ENCODE measurements at regions not wholly inside any gene's neighbourhood (a gene's known extent, or its start where the extent isn't known, plus 50 kb on each side); places are given as distances from the start of the nearest gene placed in this dataset.

DNA sequence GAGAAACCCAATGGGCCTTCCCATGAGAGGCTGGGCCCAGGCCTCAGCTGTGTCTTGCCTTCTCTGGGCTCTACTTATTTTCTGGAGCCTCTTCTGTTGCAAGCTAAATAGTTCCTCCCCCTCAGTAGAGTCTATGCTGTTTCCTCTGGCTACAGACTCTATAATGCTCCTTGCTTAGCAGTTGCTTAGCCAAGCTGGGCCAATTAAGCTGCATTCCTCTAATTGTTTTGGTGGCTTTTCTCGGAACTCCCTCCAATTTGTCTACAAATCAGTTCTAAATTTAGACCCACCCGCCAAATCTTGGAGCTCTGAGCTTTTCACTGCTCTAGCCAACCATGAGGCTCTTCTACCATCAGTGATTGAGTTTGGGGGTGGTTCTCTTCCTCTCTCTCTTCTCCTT lies 302.7 kb upstream of the ASIC2 start:
- Histone ChIP-seq H3K4me3 (ENCODE audit: low read depth in 1 of 3, low read length in 3 of 3) (no peak overlapping the region), H3K36me3 (ENCODE audit: control insufficient read depth in 4 of 4, insufficient read depth in 3 of 4, low read depth in 1 of 4, low read length in 3 of 4) (no peaks in the 10 kb centered on the region), H3K27me3 (ENCODE audit: control insufficient read depth in 4 of 4, insufficient read depth in 4 of 4, low read length in 3 of 4) (peaks cover 0 to 19% (median 0%) of the 10 kb centered on the region in 4 donors), H3K27ac (ENCODE audit: low read depth in 1 of 2, low read length in 2 of 2) (no peak overlapping the region), H3K4me1 (ENCODE audit: control insufficient read depth in 4 of 4, insufficient read depth in 4 of 4, low read length in 3 of 4) (no peaks in the 10 kb centered on the region), H3K9ac (ENCODE audit: low read depth in 1 of 2, low read length in 2 of 2) (no peak overlapping the region), H3K9me3 (ENCODE audit: control insufficient read depth in 4 of 4, low read length in 3 of 4) (no peaks in the 10 kb centered on the region)
- 64% methylated on average over 2 of the region's 2 CpGs for WGBS
- TF ChIP-seq GABPA (IDR thresholded peaks at IDR 0.05 in 1 of 2, conservative IDR thresholded peaks at IDR 0.05 in 1 of 2) (no peak), NR2F2 (IDR thresholded peaks at IDR 0.05) (no peak), HNF4G (IDR thresholded peaks at IDR 0.05) (no peak), FOXA1 (IDR thresholded peaks at IDR 0.05) (no peak), JUND (IDR thresholded peaks at IDR 0.05) (no peak), RXRA (IDR thresholded peaks at IDR 0.05) (no peak), TAF1 (conservative IDR thresholded peaks at IDR 0.05) (no peak), FOXA2 (IDR thresholded peaks at IDR 0.05) (no peak), YY1 (IDR thresholded peaks at IDR 0.05) (no peak), HNF4A (conservative IDR thresholded peaks at IDR 0.05) (no peak)
- TF ChIP-seq, protein P1, sequence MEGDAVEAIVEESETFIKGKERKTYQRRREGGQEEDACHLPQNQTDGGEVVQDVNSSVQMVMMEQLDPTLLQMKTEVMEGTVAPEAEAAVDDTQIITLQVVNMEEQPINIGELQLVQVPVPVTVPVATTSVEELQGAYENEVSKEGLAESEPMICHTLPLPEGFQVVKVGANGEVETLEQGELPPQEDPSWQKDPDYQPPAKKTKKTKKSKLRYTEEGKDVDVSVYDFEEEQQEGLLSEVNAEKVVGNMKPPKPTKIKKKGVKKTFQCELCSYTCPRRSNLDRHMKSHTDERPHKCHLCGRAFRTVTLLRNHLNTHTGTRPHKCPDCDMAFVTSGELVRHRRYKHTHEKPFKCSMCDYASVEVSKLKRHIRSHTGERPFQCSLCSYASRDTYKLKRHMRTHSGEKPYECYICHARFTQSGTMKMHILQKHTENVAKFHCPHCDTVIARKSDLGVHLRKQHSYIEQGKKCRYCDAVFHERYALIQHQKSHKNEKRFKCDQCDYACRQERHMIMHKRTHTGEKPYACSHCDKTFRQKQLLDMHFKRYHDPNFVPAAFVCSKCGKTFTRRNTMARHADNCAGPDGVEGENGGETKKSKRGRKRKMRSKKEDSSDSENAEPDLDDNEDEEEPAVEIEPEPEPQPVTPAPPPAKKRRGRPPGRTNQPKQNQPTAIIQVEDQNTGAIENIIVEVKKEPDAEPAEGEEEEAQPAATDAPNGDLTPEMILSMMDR (IDR thresholded peaks at IDR 0.05; ENCODE audit: low read depth, low read length, missing input control), result no peak
- TF ChIP-seq, protein P2, sequence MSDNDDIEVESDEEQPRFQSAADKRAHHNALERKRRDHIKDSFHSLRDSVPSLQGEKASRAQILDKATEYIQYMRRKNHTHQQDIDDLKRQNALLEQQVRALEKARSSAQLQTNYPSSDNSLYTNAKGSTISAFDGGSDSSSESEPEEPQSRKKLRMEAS (IDR thresholded peaks at IDR 0.05), result no peak
- TF ChIP-seq, protein P3, sequence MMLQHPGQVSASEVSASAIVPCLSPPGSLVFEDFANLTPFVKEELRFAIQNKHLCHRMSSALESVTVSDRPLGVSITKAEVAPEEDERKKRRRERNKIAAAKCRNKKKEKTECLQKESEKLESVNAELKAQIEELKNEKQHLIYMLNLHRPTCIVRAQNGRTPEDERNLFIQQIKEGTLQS (IDR thresholded peaks at IDR 0.05), result no peak
- TF ChIP-seq, protein P4, sequence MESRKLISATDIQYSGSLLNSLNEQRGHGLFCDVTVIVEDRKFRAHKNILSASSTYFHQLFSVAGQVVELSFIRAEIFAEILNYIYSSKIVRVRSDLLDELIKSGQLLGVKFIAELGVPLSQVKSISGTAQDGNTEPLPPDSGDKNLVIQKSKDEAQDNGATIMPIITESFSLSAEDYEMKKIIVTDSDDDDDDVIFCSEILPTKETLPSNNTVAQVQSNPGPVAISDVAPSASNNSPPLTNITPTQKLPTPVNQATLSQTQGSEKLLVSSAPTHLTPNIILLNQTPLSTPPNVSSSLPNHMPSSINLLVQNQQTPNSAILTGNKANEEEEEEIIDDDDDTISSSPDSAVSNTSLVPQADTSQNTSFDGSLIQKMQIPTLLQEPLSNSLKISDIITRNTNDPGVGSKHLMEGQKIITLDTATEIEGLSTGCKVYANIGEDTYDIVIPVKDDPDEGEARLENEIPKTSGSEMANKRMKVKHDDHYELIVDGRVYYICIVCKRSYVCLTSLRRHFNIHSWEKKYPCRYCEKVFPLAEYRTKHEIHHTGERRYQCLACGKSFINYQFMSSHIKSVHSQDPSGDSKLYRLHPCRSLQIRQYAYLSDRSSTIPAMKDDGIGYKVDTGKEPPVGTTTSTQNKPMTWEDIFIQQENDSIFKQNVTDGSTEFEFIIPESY (IDR thresholded peaks at IDR 0.05), result no peak
- TF ChIP-seq, protein P5, sequence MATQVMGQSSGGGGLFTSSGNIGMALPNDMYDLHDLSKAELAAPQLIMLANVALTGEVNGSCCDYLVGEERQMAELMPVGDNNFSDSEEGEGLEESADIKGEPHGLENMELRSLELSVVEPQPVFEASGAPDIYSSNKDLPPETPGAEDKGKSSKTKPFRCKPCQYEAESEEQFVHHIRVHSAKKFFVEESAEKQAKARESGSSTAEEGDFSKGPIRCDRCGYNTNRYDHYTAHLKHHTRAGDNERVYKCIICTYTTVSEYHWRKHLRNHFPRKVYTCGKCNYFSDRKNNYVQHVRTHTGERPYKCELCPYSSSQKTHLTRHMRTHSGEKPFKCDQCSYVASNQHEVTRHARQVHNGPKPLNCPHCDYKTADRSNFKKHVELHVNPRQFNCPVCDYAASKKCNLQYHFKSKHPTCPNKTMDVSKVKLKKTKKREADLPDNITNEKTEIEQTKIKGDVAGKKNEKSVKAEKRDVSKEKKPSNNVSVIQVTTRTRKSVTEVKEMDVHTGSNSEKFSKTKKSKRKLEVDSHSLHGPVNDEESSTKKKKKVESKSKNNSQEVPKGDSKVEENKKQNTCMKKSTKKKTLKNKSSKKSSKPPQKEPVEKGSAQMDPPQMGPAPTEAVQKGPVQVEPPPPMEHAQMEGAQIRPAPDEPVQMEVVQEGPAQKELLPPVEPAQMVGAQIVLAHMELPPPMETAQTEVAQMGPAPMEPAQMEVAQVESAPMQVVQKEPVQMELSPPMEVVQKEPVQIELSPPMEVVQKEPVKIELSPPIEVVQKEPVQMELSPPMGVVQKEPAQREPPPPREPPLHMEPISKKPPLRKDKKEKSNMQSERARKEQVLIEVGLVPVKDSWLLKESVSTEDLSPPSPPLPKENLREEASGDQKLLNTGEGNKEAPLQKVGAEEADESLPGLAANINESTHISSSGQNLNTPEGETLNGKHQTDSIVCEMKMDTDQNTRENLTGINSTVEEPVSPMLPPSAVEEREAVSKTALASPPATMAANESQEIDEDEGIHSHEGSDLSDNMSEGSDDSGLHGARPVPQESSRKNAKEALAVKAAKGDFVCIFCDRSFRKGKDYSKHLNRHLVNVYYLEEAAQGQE (IDR thresholded peaks at IDR 0.05), result no peak
- DNase-seq (ENCODE audit: low spot score), result no peak

DNA sequence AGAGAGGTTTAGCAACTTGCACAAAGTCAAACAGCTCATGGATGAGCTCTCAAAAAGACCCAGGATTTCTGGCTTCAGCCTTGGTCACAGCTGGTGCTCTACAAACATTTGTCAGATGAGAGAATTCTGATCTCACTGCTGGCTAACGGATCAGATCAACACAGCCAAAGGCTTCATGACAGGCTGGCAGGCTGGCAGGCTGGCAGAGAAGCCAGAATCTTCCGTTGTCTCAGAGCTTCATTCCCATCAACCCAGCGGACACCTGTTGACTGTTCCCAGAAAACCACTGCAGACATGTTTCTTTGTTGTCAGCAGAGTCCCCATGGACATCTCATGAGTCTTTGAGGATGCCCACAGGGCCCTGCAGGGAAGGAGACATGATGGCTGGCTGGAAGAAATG lies 303.8 kb upstream of the ASIC2 start:
- 77% methylated on average over 3 of the region's 3 CpGs for WGBS
- TF ChIP-seq, protein P2 (IDR thresholded peaks at IDR 0.05), result no peak
- no peak for TF ChIP-seq RXRA (IDR thresholded peaks at IDR 0.05)
- TF ChIP-seq, protein P5 (IDR thresholded peaks at IDR 0.05), result no peak
- no peak for TF ChIP-seq TAF1 (conservative IDR thresholded peaks at IDR 0.05)
- TF ChIP-seq, protein P1 (IDR thresholded peaks at IDR 0.05; ENCODE audit: low read depth, low read length, missing input control), result no peak
- TF ChIP-seq HNF4A (conservative IDR thresholded peaks at IDR 0.05), result no peak
- no peak for TF ChIP-seq NR2F2 (IDR thresholded peaks at IDR 0.05)
- no peak for TF ChIP-seq EGR1 (IDR thresholded peaks at IDR 0.05; ENCODE audit: low read depth in 2 of 2)
- no peak for TF ChIP-seq RAD21 (IDR thresholded peaks at IDR 0.05)
- TF ChIP-seq YY1 (IDR thresholded peaks at IDR 0.05), result no peak
- TF ChIP-seq HNF4G (IDR thresholded peaks at IDR 0.05), result no peak
- no peak for TF ChIP-seq FOXA2 (IDR thresholded peaks at IDR 0.05)

More for the DNA sequence above, 303.8 kb upstream of the ASIC2 start:
- Histone ChIP-seq H3K4me1 (ENCODE audit: control insufficient read depth in 4 of 4, insufficient read depth in 4 of 4, low read length in 3 of 4) (no peaks in the 10 kb centered on the region), H3K4me3 (ENCODE audit: low read depth in 1 of 3, low read length in 3 of 3) (no peak overlapping the region), H3K36me3 (ENCODE audit: control insufficient read depth in 4 of 4, insufficient read depth in 3 of 4, low read depth in 1 of 4, low read length in 3 of 4) (no peaks in the 10 kb centered on the region), H3K9me3 (ENCODE audit: control insufficient read depth in 4 of 4, low read length in 3 of 4) (no peaks in the 10 kb centered on the region), H3K9ac (ENCODE audit: low read depth in 1 of 2, low read length in 2 of 2) (no peak overlapping the region), H3K27me3 (ENCODE audit: control insufficient read depth in 4 of 4, insufficient read depth in 4 of 4, low read length in 3 of 4) (peaks cover 0 to 14% (median 0%) of the 10 kb centered on the region in 4 donors), H3K27ac (ENCODE audit: low read depth in 1 of 2, low read length in 2 of 2) (no peak overlapping the region)
- DNase-seq (ENCODE audit: low spot score), result no peak

Data from liver (tissue), 8 donors.